ENCODE measurements at regions not wholly inside any gene's neighbourhood (a gene's known extent, or its start where the extent isn't known, plus 50 kb on each side); places are given as distances from the start of the nearest gene placed in this dataset.

GRCh38 chr5:27818888-27819287 lies 780.5 kb upstream of the CDH9 start:
- TF ChIP-seq CTCF (IDR thresholded peaks at IDR 0.05) (no peak), JUND (IDR thresholded peaks at IDR 0.05) (no peak), RFX5 (IDR thresholded peaks at IDR 0.05; ENCODE audit: low read length) (no peak), EP300 (IDR thresholded peaks at IDR 0.05; ENCODE audit: borderline replicate concordance in 1 of 2, low read depth in 1 of 2, low read length in 1 of 2) (no peak), ELF1 (IDR thresholded peaks at IDR 0.05) (no peak)

Data from SK-N-SH (cell line).